Nephron progenitor cell (in vitro differentiated cells): ENCODE measurements at regions not wholly inside any gene's neighbourhood (a gene's known extent, or its start where the extent isn't known, plus 50 kb on each side); places are given as distances from the start of the nearest gene placed in this dataset.
"Not testable (repeated sequence)": the region's sequence is repeated elsewhere in the genome, so short reads cannot be mapped to it uniquely, and the experiment has no call there.

Experiments
- DNase-seq: peaks from one replicate; pipeline ENCODE4 v3.0.0; 2021
- H3K27ac Mint-ChIP-seq: 2 replicates; pipeline ENCODE4 v1.8.0; 2021; ENCODE audit warnings: mild to moderate bottlenecking, moderate library complexity, mixed read lengths
- H3K27me3 Mint-ChIP-seq: 2 replicates; pipeline ENCODE4 v1.8.0; 2021; ENCODE audit warnings: mild to moderate bottlenecking, low read depth, mixed read lengths; ENCODE audit not compliant: poor library complexity
- H3K36me3 Mint-ChIP-seq: 2 replicates; pipeline ENCODE4 v1.8.0; 2021; ENCODE audit warnings: low read depth, mixed read lengths
- H3K4me1 Mint-ChIP-seq: 2 replicates; pipeline ENCODE4 v1.8.0; 2021; ENCODE audit warnings: mixed read lengths
- H3K4me3 Mint-ChIP-seq: 2 replicates; pipeline ENCODE4 v1.8.0; 2021; ENCODE audit warnings: mild to moderate bottlenecking, moderate library complexity, mixed read lengths
- H3K9me3 Mint-ChIP-seq: 2 replicates; pipeline ENCODE4 v1.8.0; 2021; ENCODE audit warnings: mild to moderate bottlenecking, moderate library complexity, mixed read lengths
- TF ChIP-seq, protein P1 (sequence below): fragments of 200-600 bp; sonication (generic); IDR thresholded peaks from 2 replicates; pipeline ENCODE4 v1.5.0; 2021; ENCODE audit warnings: antibody characterized with exemption

DNA sequence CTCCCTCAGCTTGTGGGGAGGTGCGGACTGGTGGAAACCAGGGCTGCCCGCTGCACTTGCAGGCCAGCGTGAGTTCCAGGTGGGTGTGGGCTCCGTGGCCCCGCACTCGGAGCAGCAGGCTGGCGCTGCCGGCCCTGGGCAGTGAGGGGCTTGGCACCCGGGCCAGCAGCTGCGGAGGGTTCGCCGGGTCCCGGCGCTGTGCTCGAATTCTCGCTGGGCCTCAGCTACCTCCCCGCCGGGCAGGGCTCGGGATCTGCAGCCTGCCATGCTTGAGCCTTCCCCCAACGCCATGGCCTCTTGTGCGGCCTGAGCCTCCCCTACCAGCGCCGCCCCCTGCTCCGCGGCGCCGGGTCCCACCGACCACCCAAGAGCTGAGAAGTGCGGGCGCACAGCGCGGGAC lies 71.6 kb upstream of the ADGRL1 start:
- Mint-ChIP-seq H3K9me3 (peaks cover 45% of the 10 kb centered on the region), H3K4me1 (peaks cover 11% of the 10 kb centered on the region), H3K4me3 (no peak overlapping the region), H3K27ac (no peak overlapping the region), H3K36me3 (peaks cover 26% of the 10 kb centered on the region), H3K27me3 (peaks cover 12% of the 10 kb centered on the region)
- DNase-seq, result no peak
- TF ChIP-seq, protein P1, sequence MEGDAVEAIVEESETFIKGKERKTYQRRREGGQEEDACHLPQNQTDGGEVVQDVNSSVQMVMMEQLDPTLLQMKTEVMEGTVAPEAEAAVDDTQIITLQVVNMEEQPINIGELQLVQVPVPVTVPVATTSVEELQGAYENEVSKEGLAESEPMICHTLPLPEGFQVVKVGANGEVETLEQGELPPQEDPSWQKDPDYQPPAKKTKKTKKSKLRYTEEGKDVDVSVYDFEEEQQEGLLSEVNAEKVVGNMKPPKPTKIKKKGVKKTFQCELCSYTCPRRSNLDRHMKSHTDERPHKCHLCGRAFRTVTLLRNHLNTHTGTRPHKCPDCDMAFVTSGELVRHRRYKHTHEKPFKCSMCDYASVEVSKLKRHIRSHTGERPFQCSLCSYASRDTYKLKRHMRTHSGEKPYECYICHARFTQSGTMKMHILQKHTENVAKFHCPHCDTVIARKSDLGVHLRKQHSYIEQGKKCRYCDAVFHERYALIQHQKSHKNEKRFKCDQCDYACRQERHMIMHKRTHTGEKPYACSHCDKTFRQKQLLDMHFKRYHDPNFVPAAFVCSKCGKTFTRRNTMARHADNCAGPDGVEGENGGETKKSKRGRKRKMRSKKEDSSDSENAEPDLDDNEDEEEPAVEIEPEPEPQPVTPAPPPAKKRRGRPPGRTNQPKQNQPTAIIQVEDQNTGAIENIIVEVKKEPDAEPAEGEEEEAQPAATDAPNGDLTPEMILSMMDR, result no peak

DNA sequence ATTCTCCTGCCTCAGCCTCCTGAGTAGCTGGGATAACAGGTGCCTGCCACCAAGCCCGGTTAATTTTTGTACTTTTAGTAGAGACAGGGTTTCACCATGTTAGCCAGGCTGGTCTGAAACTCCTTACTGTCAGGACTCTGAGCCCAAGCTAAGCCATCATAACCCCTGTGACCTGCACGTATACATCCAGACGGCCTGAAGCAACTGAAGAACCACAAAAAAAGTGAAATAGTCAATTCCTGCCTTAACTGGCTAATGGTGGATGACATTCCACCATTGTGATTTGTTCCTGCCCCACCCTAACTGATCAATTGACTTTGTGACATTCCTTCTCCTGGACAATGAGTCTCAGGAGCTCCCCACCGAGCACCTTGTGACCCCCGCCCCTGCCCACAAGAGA lies 69.9 kb upstream of the ADGRL1 start:
- not testable (repeated sequence) for H3K4me3 Mint-ChIP-seq, H3K27ac Mint-ChIP-seq, DNase-seq, H3K27me3 Mint-ChIP-seq
- Mint-ChIP-seq H3K9me3 (peaks cover 48% of the 10 kb centered on the region), H3K4me1 (peaks cover 21% of the 10 kb centered on the region), H3K36me3 (peaks cover 26% of the 10 kb centered on the region)

DNA sequence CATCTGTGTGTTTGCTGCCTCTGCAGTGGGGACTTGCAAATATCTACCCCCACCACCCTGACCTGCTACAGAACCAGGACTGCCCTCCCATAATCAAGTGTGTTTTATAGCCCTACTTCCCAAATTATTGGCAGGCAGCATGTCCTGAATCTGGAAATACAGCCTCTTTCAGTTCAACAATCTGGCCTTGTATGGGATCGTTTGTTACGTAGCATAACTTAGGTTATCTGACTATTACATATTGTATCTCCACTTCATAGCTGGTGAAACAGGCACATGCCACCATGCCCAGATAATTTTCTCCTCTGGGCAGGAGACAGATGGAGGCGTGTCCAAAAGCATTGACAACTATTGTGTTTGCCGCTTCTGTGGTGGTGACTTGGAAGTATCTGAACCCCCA lies 66.7 kb upstream of the ADGRL1 start:
- H3K27me3 Mint-ChIP-seq, result peaks cover 14% of the 10 kb centered on the region
- peaks cover 40% of the 10 kb centered on the region for H3K9me3 Mint-ChIP-seq
- no peak overlapping the region for H3K27ac Mint-ChIP-seq
- H3K4me3 Mint-ChIP-seq, result no peak overlapping the region
- H3K4me1 Mint-ChIP-seq, result peaks cover 29% of the 10 kb centered on the region
- no peak for DNase-seq
- TF ChIP-seq, protein P1, result no peak
- H3K36me3 Mint-ChIP-seq, result peaks cover 15% of the 10 kb centered on the region

DNA sequence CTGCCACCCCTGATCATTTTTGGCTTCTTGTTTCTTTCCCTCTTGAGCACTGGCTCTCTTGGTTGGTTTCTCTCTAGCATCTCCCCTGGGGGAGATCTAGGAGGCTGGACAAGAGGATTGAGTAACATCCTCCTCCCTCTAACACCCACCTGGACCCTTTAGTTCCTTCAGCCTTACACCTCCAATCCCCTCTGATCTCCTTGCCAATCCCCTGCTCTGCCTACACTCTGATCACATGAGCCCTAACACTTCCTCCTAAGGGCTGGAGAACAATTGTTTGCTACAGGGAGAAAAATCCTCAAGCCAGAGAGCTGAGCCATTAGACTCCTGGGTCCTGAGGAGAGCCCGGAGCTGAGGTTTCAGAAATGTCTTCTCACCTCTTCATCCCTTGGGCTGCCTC lies 65.9 kb upstream of the ADGRL1 start:
- peaks cover 29% of the 10 kb centered on the region for H3K4me1 Mint-ChIP-seq
- peaks cover 21% of the 10 kb centered on the region for H3K27me3 Mint-ChIP-seq
- peak overlapping the region; percentile 27 for H3K27ac Mint-ChIP-seq
- TF ChIP-seq, protein P1, result no peak
- H3K36me3 Mint-ChIP-seq, result peaks cover 12% of the 10 kb centered on the region
- no peak overlapping the region for H3K4me3 Mint-ChIP-seq
- peaks cover 36% of the 10 kb centered on the region for H3K9me3 Mint-ChIP-seq
- no peak for DNase-seq

DNA sequence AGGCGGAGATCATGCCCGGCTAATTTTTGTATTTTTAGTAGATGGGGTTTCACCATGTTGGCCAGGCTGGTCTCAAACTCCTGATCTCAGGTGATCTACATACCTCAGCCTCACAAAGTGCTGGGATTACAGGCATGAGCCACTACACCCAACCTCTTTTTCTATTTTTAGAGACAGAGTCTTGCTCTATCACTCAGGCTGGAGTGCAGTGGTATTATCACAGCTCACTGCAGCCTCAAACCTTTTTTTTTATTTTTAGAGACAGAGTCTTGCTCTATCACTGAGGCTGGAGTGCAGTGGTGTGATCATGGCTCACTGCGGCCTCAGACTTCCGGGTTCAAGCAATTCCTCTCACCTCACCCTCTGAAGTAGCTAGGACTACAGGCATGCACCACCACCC lies 64.6 kb upstream of the ADGRL1 start:
- not testable (repeated sequence) for H3K36me3 Mint-ChIP-seq, H3K4me3 Mint-ChIP-seq, DNase-seq, H3K27ac Mint-ChIP-seq
- Mint-ChIP-seq H3K9me3 (peaks cover 24% of the 10 kb centered on the region), H3K4me1 (peaks cover 34% of the 10 kb centered on the region), H3K27me3 (peaks cover 33% of the 10 kb centered on the region)

DNA sequence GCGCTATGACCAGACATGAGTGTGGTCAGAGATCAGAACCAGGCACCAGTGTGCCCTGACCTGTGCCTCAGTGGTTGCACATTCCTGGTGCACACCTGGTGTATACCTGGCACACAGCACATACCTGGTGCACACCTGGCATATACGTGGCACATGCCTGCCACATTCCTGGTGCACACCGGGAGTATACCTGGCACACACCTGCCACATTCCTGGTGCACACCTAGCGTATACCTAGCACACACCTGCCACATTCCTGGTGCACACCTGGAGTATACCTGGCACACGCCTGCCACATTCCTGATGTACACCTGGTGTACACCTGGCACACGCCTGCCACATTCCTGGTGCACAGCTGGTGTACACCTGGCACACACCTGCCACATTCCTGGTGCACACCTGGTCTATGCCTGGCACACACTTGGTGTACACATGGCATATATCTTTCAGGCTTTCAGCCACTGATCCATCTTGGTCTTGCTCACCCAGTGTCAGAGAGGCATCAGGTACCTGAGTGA lies 61.3 kb upstream of the ADGRL1 start:
- Mint-ChIP-seq H3K36me3 (no peaks in the 10 kb centered on the region), H3K4me3 (no peak overlapping the region), H3K4me1 (peaks cover 41% of the 10 kb centered on the region), H3K9me3 (peaks cover 2% of the 10 kb centered on the region), H3K27ac (no peak overlapping the region), H3K27me3 (peaks cover 51% of the 10 kb centered on the region)
- no peak for DNase-seq
- TF ChIP-seq, protein P1, result no peak

DNA sequence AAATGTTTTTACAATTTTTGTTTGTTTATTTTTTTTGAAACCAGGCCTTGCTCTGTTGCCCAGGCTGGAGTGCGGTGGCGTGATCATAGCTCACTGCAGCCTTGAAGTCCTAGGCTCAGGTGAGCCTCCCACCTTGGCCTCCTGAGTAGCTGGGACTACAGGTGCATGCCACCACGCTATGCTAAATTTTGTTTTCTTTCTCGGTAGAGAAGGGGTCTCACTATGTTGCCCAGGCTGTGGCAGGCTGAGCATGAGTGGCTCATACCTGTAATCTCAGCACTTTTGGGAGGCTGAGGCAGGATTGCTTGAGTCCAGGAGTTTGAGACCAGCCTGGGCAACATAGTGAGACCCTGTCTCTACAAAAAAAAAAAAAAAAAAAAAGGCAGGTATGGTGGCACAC lies 60.2 kb upstream of the ADGRL1 start:
- H3K36me3 Mint-ChIP-seq, result not testable (repeated sequence)

More for the DNA sequence above, 60.2 kb upstream of the ADGRL1 start:
- not testable (repeated sequence) for H3K9me3 Mint-ChIP-seq, H3K27ac Mint-ChIP-seq, DNase-seq
- Mint-ChIP-seq H3K27me3 (peaks cover 51% of the 10 kb centered on the region), H3K4me3 (peak overlapping the region; percentile 69), H3K4me1 (peaks cover 33% of the 10 kb centered on the region)
